ENCODE measurements at regions not wholly inside any gene's neighbourhood (a gene's known extent, or its start where the extent isn't known, plus 50 kb on each side); places are given as distances from the start of the nearest gene placed in this dataset.
A peak's percentile ranks its signal among the peaks of the same experiment; 100 is the strongest.

DNA sequence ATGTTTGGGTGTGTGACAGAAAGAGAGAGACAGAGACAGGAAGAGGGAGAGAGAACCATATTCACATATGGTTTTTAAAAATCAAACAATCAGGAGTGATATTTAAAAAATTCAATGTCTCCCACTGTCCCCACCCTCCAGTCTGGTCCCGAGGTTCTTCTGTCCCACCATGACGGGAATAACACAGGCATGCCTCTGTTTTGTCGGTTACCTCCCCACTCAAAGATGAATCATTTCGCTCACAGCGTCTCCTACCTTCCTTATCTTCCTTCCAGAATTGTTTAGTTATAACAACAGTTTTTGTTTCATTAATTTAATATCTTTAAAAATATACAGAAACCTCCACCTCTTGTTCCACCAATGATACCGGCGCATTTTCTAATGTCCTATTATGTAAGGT is 113.0 kb downstream of the KCNF1 start:
- no peak for DNase-seq
- TF ChIP-seq, protein P1, sequence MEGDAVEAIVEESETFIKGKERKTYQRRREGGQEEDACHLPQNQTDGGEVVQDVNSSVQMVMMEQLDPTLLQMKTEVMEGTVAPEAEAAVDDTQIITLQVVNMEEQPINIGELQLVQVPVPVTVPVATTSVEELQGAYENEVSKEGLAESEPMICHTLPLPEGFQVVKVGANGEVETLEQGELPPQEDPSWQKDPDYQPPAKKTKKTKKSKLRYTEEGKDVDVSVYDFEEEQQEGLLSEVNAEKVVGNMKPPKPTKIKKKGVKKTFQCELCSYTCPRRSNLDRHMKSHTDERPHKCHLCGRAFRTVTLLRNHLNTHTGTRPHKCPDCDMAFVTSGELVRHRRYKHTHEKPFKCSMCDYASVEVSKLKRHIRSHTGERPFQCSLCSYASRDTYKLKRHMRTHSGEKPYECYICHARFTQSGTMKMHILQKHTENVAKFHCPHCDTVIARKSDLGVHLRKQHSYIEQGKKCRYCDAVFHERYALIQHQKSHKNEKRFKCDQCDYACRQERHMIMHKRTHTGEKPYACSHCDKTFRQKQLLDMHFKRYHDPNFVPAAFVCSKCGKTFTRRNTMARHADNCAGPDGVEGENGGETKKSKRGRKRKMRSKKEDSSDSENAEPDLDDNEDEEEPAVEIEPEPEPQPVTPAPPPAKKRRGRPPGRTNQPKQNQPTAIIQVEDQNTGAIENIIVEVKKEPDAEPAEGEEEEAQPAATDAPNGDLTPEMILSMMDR (IDR thresholded peaks at IDR 0.05) = no peak
- Mint-ChIP-seq H3K9me3 (no peaks in the 10 kb centered on the region), H3K27ac (peak overlapping the region; percentile 63), H3K4me3 (no peak overlapping the region), H3K27me3 (ENCODE audit: low read depth, poor library complexity) (peaks cover 3% of the 10 kb centered on the region), H3K4me1 (peaks cover 63% of the 10 kb centered on the region), H3K36me3 (ENCODE audit: low read depth) (no peaks in the 10 kb centered on the region)

DNA sequence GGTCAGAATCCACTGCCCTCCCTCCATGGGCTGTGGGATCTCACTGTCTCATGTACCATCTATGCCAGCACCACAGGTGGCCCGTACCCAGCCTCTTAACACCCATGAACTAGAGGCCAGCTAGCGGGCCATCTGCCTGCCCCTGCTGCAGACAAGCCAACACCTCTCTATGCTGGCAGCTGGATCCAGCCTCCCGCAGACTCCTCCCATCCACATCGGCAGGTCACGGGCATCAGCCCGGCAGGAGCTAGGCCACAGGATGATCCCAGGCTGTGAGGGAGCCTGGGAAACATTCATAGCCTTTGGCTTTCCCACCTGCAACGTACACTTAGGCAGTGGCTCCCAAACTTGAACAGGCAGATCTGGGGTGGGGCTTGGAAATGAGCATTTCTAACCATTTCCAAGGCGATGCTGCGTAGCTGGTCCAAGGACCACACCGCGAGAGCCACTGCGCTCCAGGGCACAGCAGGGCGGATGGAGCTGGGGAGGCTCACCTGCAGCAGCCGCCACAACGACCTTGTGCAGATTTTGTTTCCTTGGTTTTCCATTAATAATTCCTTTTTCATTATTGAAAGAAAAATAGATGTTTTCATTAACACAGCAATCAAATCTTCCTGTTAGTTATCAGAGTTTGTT is 114.7 kb downstream of the KCNF1 start:
- TF ChIP-seq, protein P1 (IDR thresholded peaks at IDR 0.05) = no peak
- H3K9me3 Mint-ChIP-seq = no peaks in the 10 kb centered on the region
- H3K27me3 Mint-ChIP-seq (ENCODE audit: low read depth, poor library complexity) = peaks cover 3% of the 10 kb centered on the region
- no peak overlapping the region for H3K4me3 Mint-ChIP-seq
- peak overlapping the region; percentile 55 for H3K27ac Mint-ChIP-seq
- H3K36me3 Mint-ChIP-seq (ENCODE audit: low read depth) = no peaks in the 10 kb centered on the region
- DNase-seq = no peak
- H3K4me1 Mint-ChIP-seq = peaks cover 49% of the 10 kb centered on the region

DNA sequence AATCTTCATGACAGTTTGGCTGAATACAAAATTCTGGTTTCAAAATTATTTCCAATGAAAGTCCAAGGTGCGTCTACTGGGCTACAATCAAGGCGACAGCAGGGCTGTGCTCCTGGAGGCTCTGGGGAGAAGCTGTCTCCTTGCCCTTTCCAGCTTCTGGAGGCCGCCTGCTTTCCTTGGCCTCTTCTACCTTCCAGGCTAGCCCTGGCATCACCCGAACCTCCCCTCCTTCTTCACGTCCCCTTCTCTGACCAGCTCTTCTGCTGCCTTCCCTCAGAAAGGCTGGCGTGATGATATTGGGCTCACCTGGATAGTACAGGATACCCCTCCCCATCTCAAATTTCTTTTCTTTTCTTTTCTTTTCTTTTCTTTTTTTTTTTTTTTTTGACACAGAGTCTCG is 115.5 kb downstream of the KCNF1 start:
- Mint-ChIP-seq H3K4me3 (no peak overlapping the region), H3K27ac (no peak overlapping the region), H3K9me3 (no peaks in the 10 kb centered on the region), H3K36me3 (ENCODE audit: low read depth) (no peaks in the 10 kb centered on the region), H3K27me3 (ENCODE audit: low read depth, poor library complexity) (peaks cover 3% of the 10 kb centered on the region), H3K4me1 (peaks cover 41% of the 10 kb centered on the region)
- TF ChIP-seq, protein P1 (IDR thresholded peaks at IDR 0.05) = no peak
- DNase-seq = no peak

DNA sequence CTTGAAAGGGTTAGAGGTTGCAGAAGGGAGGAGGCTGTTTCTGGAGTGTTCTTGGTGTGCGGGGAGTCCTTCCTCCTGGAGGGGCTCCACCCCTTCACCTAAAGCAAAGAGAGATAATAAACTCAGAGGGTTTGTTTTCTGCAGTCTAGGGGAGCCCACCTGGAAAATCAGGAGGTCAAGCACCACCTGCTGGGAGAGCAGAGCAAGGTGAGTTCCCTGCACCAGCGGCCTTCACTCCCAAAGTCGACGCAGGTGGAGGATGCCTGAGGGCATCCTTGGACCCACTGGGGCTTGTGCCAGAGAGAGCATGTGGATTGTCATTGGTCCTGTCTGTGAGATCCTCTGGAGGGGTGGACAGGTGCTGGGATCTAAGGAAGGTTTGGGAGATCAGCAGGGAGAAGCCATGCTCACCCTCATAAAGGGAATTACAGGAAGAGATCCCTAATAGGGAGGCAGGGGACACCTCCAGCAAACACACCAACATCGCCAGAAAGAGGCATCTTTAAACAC is 116.7 kb downstream of the KCNF1 start:
- H3K27ac Mint-ChIP-seq = no peak overlapping the region
- H3K27me3 Mint-ChIP-seq (ENCODE audit: low read depth, poor library complexity) = peaks cover 3% of the 10 kb centered on the region
- H3K9me3 Mint-ChIP-seq = peaks cover 9% of the 10 kb centered on the region
- DNase-seq = no peak
- no peaks in the 10 kb centered on the region for H3K36me3 Mint-ChIP-seq (ENCODE audit: low read depth)
- H3K4me3 Mint-ChIP-seq = no peak overlapping the region
- TF ChIP-seq, protein P1 (IDR thresholded peaks at IDR 0.05) = no peak
- H3K4me1 Mint-ChIP-seq = peaks cover 35% of the 10 kb centered on the region

DNA sequence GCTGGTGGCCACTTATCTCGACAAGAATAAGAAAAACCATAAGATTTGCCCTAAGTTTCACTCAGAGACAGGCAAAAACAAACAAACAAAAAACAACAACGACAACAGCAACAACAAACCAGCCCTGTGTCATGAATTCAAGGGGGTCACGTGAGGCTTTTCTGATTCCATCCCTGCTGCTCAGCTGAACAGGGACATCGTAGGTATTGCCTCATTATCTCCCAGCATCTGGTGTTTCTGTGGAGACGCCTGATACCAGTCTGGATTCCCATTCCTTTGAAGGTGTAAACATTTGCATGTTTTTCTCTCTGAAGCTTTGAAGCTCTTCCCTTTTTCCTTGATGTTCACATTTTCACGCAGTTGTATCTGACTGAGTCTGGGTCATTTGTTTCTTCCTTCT is 117.4 kb downstream of the KCNF1 start:
- Mint-ChIP-seq H3K4me3 (no peak overlapping the region), H3K9me3 (peaks cover 14% of the 10 kb centered on the region), H3K4me1 (peaks cover 29% of the 10 kb centered on the region), H3K36me3 (ENCODE audit: low read depth) (no peaks in the 10 kb centered on the region), H3K27me3 (ENCODE audit: low read depth, poor library complexity) (peaks cover 3% of the 10 kb centered on the region), H3K27ac (no peak overlapping the region)
- DNase-seq = no peak
- TF ChIP-seq, protein P1 (IDR thresholded peaks at IDR 0.05) = no peak

DNA sequence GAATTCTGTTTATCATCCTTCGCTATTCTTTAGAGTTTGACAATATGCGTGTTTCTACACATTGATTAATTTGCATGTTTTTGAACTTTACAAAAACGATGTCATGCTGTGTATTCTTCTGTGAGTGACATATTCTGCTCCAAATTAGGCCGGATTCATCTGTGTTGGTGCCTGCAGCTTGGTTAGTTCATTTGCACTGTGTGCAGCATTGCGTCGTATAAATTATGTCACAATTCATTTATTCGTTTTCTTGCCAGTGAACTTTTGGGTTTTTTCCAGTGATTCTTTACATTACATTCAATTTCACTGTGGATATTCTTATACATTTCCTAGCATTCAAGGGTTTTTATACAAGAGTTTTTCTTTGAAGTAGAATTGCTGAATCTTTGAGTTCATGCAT is 118.3 kb downstream of the KCNF1 start:
- Mint-ChIP-seq H3K36me3 (ENCODE audit: low read depth) (no peaks in the 10 kb centered on the region), H3K4me1 (peaks cover 20% of the 10 kb centered on the region), H3K9me3 (peaks cover 23% of the 10 kb centered on the region), H3K27ac (no peak overlapping the region), H3K4me3 (no peak overlapping the region), H3K27me3 (ENCODE audit: low read depth, poor library complexity) (peaks cover 6% of the 10 kb centered on the region)
- TF ChIP-seq, protein P1 (IDR thresholded peaks at IDR 0.05) = no peak
- no peak for DNase-seq
